ENCODE measurements at regions not wholly inside any gene's neighbourhood (a gene's known extent, or its start where the extent isn't known, plus 50 kb on each side); places are given as distances from the start of the nearest gene placed in this dataset.

GRCh38 chr7:142347091-142347490 lies 89.2 kb upstream of the PRSS58 start:
- H3K4me3 ChIP-seq (ENCODE audit: low read depth, low read length), result no peak overlapping the region
- TF ChIP-seq CTCF (IDR thresholded peaks at IDR 0.05; ENCODE audit: low read depth, low read length), result no peak
- in situ Hi-C loops (cut with HindIII; ENCODE audit: low sequenced_read_pairs), result no loop called here
- no peak for DNase-seq (ENCODE audit: low read depth, low spot score)

GRCh38 chr7:142345811-142346210 lies 88.0 kb upstream of the PRSS58 start:
- DNase-seq (ENCODE audit: low read depth, low spot score), result no peak
- no peak for TF ChIP-seq CTCF (IDR thresholded peaks at IDR 0.05; ENCODE audit: low read depth, low read length)
- no peak overlapping the region for H3K4me3 ChIP-seq (ENCODE audit: low read depth, low read length)
- in situ Hi-C loops (cut with HindIII; ENCODE audit: low sequenced_read_pairs), result no loop called here

GRCh38 chr7:142338633-142339501 lies 81.0 kb upstream of the PRSS58 start:
- in situ Hi-C loops (cut with HindIII; ENCODE audit: low sequenced_read_pairs), result no loop called here
- peak; percentile 38 for DNase-seq (ENCODE audit: low read depth, low spot score)
- no peak overlapping the region for H3K4me3 ChIP-seq (ENCODE audit: low read depth, low read length)
- TF ChIP-seq CTCF (IDR thresholded peaks at IDR 0.05; ENCODE audit: low read depth, low read length), result peak; percentile 38

GRCh38 chr7:142337054-142338001 lies 79.5 kb upstream of the PRSS58 start:
- H3K4me3 ChIP-seq (ENCODE audit: low read depth, low read length), result no peak overlapping the region
- in situ Hi-C loops (cut with HindIII; ENCODE audit: low sequenced_read_pairs), result no loop called here

GRCh38 chr7:142334806-142335205 lies 76.9 kb upstream of the PRSS58 start:
- TF ChIP-seq CTCF (IDR thresholded peaks at IDR 0.05; ENCODE audit: low read depth, low read length), result no peak
- DNase-seq (ENCODE audit: low read depth, low spot score), result no peak
- in situ Hi-C loops (cut with HindIII; ENCODE audit: low sequenced_read_pairs), result no loop called here
- no peak overlapping the region for H3K4me3 ChIP-seq (ENCODE audit: low read depth, low read length)

More at GRCh38 chr7:142337054-142338001, 79.5 kb upstream of the PRSS58 start:
- DNase-seq (ENCODE audit: low read depth, low spot score), result no peak
- no peak for TF ChIP-seq CTCF (IDR thresholded peaks at IDR 0.05; ENCODE audit: low read depth, low read length)

- TF ChIP-seq CTCF (IDR thresholded peaks at IDR 0.05; ENCODE audit: low read depth, low read length), result no peak
- in situ Hi-C loops (cut with HindIII; ENCODE audit: low sequenced_read_pairs), result no loop called here
These were observed 76.4 kb upstream of the PRSS58 start for GRCh38 chr7:142334236-142334635.

More at GRCh38 chr7:142334236-142334635, 76.4 kb upstream of the PRSS58 start:
- no peak overlapping the region for H3K4me3 ChIP-seq (ENCODE audit: low read depth, low read length)
- no peak for DNase-seq (ENCODE audit: low read depth, low spot score)
